K562 (cell line): ENCODE measurements at regions not wholly inside any gene's neighbourhood (a gene's known extent, or its start where the extent isn't known, plus 50 kb on each side); places are given as distances from the start of the nearest gene placed in this dataset.

Source experiments
- CTCF ChIP-seq, 3 experiments: IDR thresholded peaks in 2 of 3; conservative IDR thresholded peaks in 1 of 3; 2 replicates each; pipeline ENCODE4 v1.5.1; 2011 to 2012; ENCODE audit warnings: low read length in 3 of 3, mild to moderate bottlenecking in 3 of 3, control low read depth in 2 of 3, improper control_type of control experiment in 1 of 3, inconsistent platforms in 1 of 3, low read depth in 1 of 3, mixed read lengths in 1 of 3, moderate library complexity in 1 of 3; ENCODE audit not compliant: insufficient read depth in 2 of 3
- GMEB1 ChIP-seq: fragments of 250-450 bp; sonication (Bioruptor Pico); IDR thresholded peaks from 2 replicates; pipeline ENCODE4 v1.4.0; 2020; ENCODE audit warnings: mild to moderate bottlenecking
- HDAC3 ChIP-seq: fragments of 450-650 bp; IDR thresholded peaks from 2 replicates; pipeline ENCODE4 v1.6.1; 2018; ENCODE audit warnings: borderline replicate concordance, mild to moderate bottlenecking, moderate library complexity; ENCODE audit not compliant: partially characterized antibody
- KAT8 ChIP-seq: fragments of 450-650 bp; IDR thresholded peaks from 2 replicates; pipeline ENCODE4 v1.6.1; 2016; ENCODE audit warnings: low read depth, mild to moderate bottlenecking
- KDM1A ChIP-seq, 2 experiments: fragments of 450-650 bp; IDR thresholded peaks; 2 replicates each; pipeline ENCODE4 v1.6.1; 2016; ENCODE audit warnings: mild to moderate bottlenecking in 2 of 2
- MEIS2 ChIP-seq: fragments of 450-650 bp; IDR thresholded peaks from 2 replicates; pipeline ENCODE4 v1.6.1; 2014; ENCODE audit warnings: mild to moderate bottlenecking; ENCODE audit not compliant: partially characterized antibody
- SMARCB1 ChIP-seq: IDR thresholded peaks from 2 replicates; pipeline ENCODE4 v1.6.1; 2011; ENCODE audit warnings: improper control_type of control experiment, low read depth; ENCODE audit not compliant: insufficient read length
- TAF1 ChIP-seq: IDR thresholded peaks from 2 replicates; pipeline ENCODE4 v1.6.1; 2011; ENCODE audit warnings: mild to moderate bottlenecking, low read length, moderate library complexity; ENCODE audit not compliant: insufficient read depth, control insufficient read depth, severe bottlenecking; ENCODE audit errors: extremely low read depth
- TSHZ1 ChIP-seq: fragments of 250-450 bp; sonication (Bioruptor Pico); IDR thresholded peaks from 2 replicates; pipeline ENCODE4 v1.4.0; 2020; ENCODE audit warnings: mild to moderate bottlenecking, moderate library complexity
- XRCC5 ChIP-seq: fragments of 200-400 bp; formaldehyde crosslinking; IDR thresholded peaks from 2 replicates; pipeline ENCODE4 v1.6.1; 2017; ENCODE audit warnings: low read depth, mild to moderate bottlenecking, low read length
- ZNF146 ChIP-seq: IDR thresholded peaks from one replicate; pipeline ENCODE4 v1.6.1; 2018; ENCODE audit warnings: missing compliant biosample characterization; ENCODE audit not compliant: unreplicated experiment
- ZNF263 ChIP-seq: sonication (generic); formaldehyde crosslinking; IDR thresholded peaks from 2 replicates; pipeline ENCODE4 v1.8.0; 2022; ENCODE audit warnings: mild to moderate bottlenecking, missing genetic modification reagents, borderline replicate concordance
- ZNF830 ChIP-seq: fragments of 250-450 bp; sonication (Bioruptor Pico); IDR thresholded peaks from 2 replicates; pipeline ENCODE4 v1.5.0; 2021; ENCODE audit warnings: mild to moderate bottlenecking

- no peak for TF ChIP-seq CTCF (IDR thresholded peaks at IDR 0.05 in 2 of 3, conservative IDR thresholded peaks at IDR 0.05 in 1 of 3; ENCODE audit: insufficient read depth in 2 of 3, low read depth in 1 of 3, low read length in 3 of 3)
- no peak for TF ChIP-seq GMEB1 (CRISPR knock-in tag)
- no peak for TF ChIP-seq KAT8
- no peak for TF ChIP-seq ZNF830
- no peak for TF ChIP-seq HDAC3
- no peak for TF ChIP-seq TAF1
- no peak for TF ChIP-seq MEIS2
- TF ChIP-seq KDM1A (IDR thresholded peaks at IDR 0.05): no peak
- TF ChIP-seq XRCC5: no peak
- no peak for TF ChIP-seq TSHZ1
- TF ChIP-seq ZNF263 (CRISPR knock-in tag): no peak
- TF ChIP-seq SMARCB1: no peak
- no peak for TF ChIP-seq ZNF146 (CRISPR knock-in tag)
Observed at GRCh38 chr9:109935406-109936087, 155.5 kb downstream of the PALM2AKAP2 start.
